Liver (tissue), 8 donors: ENCODE measurements at regions not wholly inside any gene's neighbourhood (a gene's known extent, or its start where the extent isn't known, plus 50 kb on each side); places are given as distances from the start of the nearest gene placed in this dataset.
"Not testable (repeated sequence)": the region's sequence is repeated elsewhere in the genome, so short reads cannot be mapped to it uniquely, and the experiment has no call there.

Source experiments
- DNase-seq: peaks from one replicate; pipeline ENCODE4 v3.0.0-alpha.2; 2017; ENCODE audit warnings: low spot score
- H3K27ac ChIP-seq, 2 donors: one replicate each; pipeline ENCODE4 v1.7.0; 2013; ENCODE audit warnings: inconsistent platforms in 2 of 2, low read length in 2 of 2, control low read depth in 1 of 2, low read depth in 1 of 2, mild to moderate bottlenecking in 1 of 2
- H3K27me3 ChIP-seq, 4 donors: one replicate each; pipeline versions ENCODE4 v1.6.1 to v1.7.0; 2013; ENCODE audit warnings: low read length in 3 of 4, inconsistent platforms in 1 of 4, mild to moderate bottlenecking in 1 of 4, moderate library complexity in 1 of 4; ENCODE audit not compliant: control insufficient read depth in 4 of 4, insufficient read depth in 4 of 4
- H3K36me3 ChIP-seq, 4 donors: one replicate each; pipeline versions ENCODE4 v1.6.1 to v1.7.0; 2013; ENCODE audit warnings: low read length in 3 of 4, mild to moderate bottlenecking in 3 of 4, low read depth in 1 of 4, moderate library complexity in 1 of 4; ENCODE audit not compliant: control insufficient read depth in 4 of 4, insufficient read depth in 3 of 4
- H3K4me1 ChIP-seq, 4 donors: one replicate each; pipeline versions ENCODE4 v1.6.1 to v1.7.0; 2013; ENCODE audit warnings: low read length in 3 of 4, mild to moderate bottlenecking in 3 of 4, moderate library complexity in 1 of 4; ENCODE audit not compliant: control insufficient read depth in 4 of 4, insufficient read depth in 4 of 4
- H3K4me3 ChIP-seq, 3 donors: one replicate each; pipeline versions ENCODE4 v1.6.1 to v1.7.0; 2013; ENCODE audit warnings: low read length in 3 of 3, control low read depth in 1 of 3, low read depth in 1 of 3, mild to moderate bottlenecking in 1 of 3
- H3K9ac ChIP-seq, 2 donors: one replicate each; pipeline ENCODE4 v1.7.0; 2013; ENCODE audit warnings: low read length in 2 of 2, mild to moderate bottlenecking in 2 of 2, moderate library complexity in 2 of 2, control low read depth in 1 of 2, low read depth in 1 of 2
- H3K9me3 ChIP-seq, 4 donors: one replicate each; pipeline versions ENCODE4 v1.6.1 to v1.7.0; 2013; ENCODE audit warnings: low read length in 3 of 4; ENCODE audit not compliant: control insufficient read depth in 4 of 4
- EGR1 ChIP-seq, 2 donors: IDR thresholded peaks; 2 replicates each; pipeline ENCODE4 v1.6.1; 2016 to 2018; ENCODE audit warnings: antibody characterized with exemption in 2 of 2, low read depth in 2 of 2
- FOXA1 ChIP-seq: IDR thresholded peaks from 2 replicates; pipeline ENCODE4 v1.6.1; 2016; ENCODE audit warnings: antibody characterized with exemption
- FOXA2 ChIP-seq: IDR thresholded peaks from 2 replicates; pipeline ENCODE4 v1.6.1; 2016; ENCODE audit warnings: antibody characterized with exemption
- GABPA ChIP-seq, 2 donors: IDR thresholded peaks in 1 of 2; conservative IDR thresholded peaks in 1 of 2; 2 replicates each; pipeline ENCODE4 v1.6.1; 2016; ENCODE audit warnings: antibody characterized with exemption in 2 of 2, mild to moderate bottlenecking in 1 of 2, moderate library complexity in 1 of 2
- HNF4A ChIP-seq, 2 donors: conservative IDR thresholded peaks; 2 replicates each; pipeline ENCODE4 v1.6.1; 2016; ENCODE audit warnings: antibody characterized with exemption in 2 of 2, mild to moderate bottlenecking in 2 of 2
- JUND ChIP-seq, 2 donors: IDR thresholded peaks; 2 replicates each; pipeline ENCODE4 v1.6.1; 2016; ENCODE audit warnings: antibody characterized with exemption in 2 of 2
- NR2F2 ChIP-seq: IDR thresholded peaks from 2 replicates; pipeline ENCODE4 v1.6.1; 2016; ENCODE audit warnings: antibody characterized with exemption
- RAD21 ChIP-seq, 2 donors: IDR thresholded peaks; 2 replicates each; pipeline ENCODE4 v1.6.1; 2016; ENCODE audit warnings: antibody characterized with exemption in 2 of 2, mild to moderate bottlenecking in 2 of 2
- RXRA ChIP-seq, 2 donors: IDR thresholded peaks; 2 replicates each; pipeline ENCODE4 v1.6.1; 2017 to 2018; ENCODE audit warnings: antibody characterized with exemption in 2 of 2, mild to moderate bottlenecking in 1 of 2
- SP1 ChIP-seq: IDR thresholded peaks from 2 replicates; pipeline ENCODE4 v1.6.1; 2018; ENCODE audit warnings: antibody characterized with exemption, mild to moderate bottlenecking
- TAF1 ChIP-seq: conservative IDR thresholded peaks from 2 replicates; pipeline ENCODE4 v1.6.1; 2016; ENCODE audit warnings: antibody characterized with exemption, mild to moderate bottlenecking
- YY1 ChIP-seq: IDR thresholded peaks from 2 replicates; pipeline ENCODE4 v1.6.1; 2016; ENCODE audit warnings: antibody characterized with exemption, mild to moderate bottlenecking
- WGBS: extraction: QIAGEN DNeasy Blood & Tissue Kit; methylation state at CpG from one replicate; pipeline ENCODE4 v1.1.7; 2013; 5-methylcytosine and 5-hydroxymethylcytosine counted together
- TF ChIP-seq, protein P1 (sequence below): IDR thresholded peaks from 2 replicates; pipeline ENCODE4 v1.6.1; 2016; ENCODE audit warnings: antibody characterized with exemption
- TF ChIP-seq, protein P2 (sequence below): fragments of 150-350 bp; IDR thresholded peaks from 2 replicates; pipeline ENCODE4 v1.5.1; 2017; ENCODE audit warnings: improper control_type of control experiment, low read depth, low read length; ENCODE audit not compliant: missing input control
- TF ChIP-seq, protein P3 (sequence below): IDR thresholded peaks from 2 replicates; pipeline ENCODE4 v1.6.1; 2016; ENCODE audit warnings: antibody characterized with exemption
- TF ChIP-seq, protein P4 (sequence below): IDR thresholded peaks from 2 replicates; pipeline ENCODE4 v1.6.1; 2016; ENCODE audit warnings: antibody characterized with exemption
- TF ChIP-seq, protein P5 (sequence below): IDR thresholded peaks from 2 replicates; pipeline ENCODE4 v1.6.1; 2016; ENCODE audit warnings: antibody characterized with exemption, mild to moderate bottlenecking
- donor health status: healthy.
- donor health status: healthy.
- donor health status: healthy.
- donor health status: healthy.
- donor health status: healthy.

DNA sequence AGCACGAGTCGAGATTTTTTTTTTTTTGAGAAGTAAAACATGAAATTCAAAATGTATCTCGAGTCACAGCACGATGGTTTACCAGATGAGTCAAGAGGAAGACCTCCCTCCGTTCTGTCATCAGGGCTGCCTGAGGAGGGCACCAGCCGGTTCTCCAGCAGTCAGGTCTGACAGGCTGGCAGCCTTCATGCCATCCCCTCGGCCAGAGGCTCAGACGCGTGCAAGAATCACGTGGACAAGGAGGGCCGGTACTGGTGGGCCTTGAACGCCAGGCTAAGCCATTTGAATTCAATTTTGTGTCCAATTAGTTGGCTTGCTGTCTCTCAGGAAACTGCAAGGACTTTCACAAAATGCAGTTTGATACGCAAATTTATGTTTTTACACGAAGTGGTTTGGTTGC is 1412.2 kb downstream of the BRD1 start (continued):
- TF ChIP-seq, protein P1, sequence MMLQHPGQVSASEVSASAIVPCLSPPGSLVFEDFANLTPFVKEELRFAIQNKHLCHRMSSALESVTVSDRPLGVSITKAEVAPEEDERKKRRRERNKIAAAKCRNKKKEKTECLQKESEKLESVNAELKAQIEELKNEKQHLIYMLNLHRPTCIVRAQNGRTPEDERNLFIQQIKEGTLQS, result no peak
- no peak for TF ChIP-seq FOXA1
- TF ChIP-seq GABPA (IDR thresholded peaks at IDR 0.05 in 1 of 2, conservative IDR thresholded peaks at IDR 0.05 in 1 of 2), result no peak
- no peak for TF ChIP-seq NR2F2
- TF ChIP-seq TAF1, result no peak

DNA sequence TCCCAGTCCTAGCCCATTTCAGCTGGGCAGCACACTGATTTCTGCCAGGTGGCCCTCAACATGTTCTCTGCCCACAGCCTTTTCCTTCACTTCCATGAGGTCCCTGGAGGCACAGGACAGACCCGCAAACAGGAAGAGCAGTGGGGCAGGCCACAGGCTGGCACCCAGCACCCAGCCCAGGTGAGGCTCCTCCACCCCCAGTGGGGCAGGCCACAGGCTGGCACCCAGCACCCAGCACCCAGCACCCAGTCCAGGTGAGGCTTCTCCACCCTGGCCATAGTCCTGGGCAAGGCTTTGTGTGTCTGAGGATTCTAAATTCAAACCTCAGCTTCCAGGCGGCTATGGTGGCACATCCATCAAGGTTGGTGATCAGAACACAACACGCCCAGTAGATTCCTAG is 1413.0 kb downstream of the BRD1 start:
- no peak for DNase-seq
- no peaks in the 10 kb centered on the region for H3K36me3 ChIP-seq
- H3K27ac ChIP-seq, result no peak overlapping the region
- no peak overlapping the region for H3K4me3 ChIP-seq
- no peaks in the 10 kb centered on the region for H3K9me3 ChIP-seq
- 87% methylated on average over 3 of the region's 3 CpGs for WGBS
- H3K27me3 ChIP-seq, result peaks cover 0 to 12% (median 2%) of the 10 kb centered on the region in 4 donors
- no peaks in the 10 kb centered on the region for H3K4me1 ChIP-seq
- no peak for TF ChIP-seq HNF4A (conservative IDR thresholded peaks at IDR 0.05)
- TF ChIP-seq, protein P2, sequence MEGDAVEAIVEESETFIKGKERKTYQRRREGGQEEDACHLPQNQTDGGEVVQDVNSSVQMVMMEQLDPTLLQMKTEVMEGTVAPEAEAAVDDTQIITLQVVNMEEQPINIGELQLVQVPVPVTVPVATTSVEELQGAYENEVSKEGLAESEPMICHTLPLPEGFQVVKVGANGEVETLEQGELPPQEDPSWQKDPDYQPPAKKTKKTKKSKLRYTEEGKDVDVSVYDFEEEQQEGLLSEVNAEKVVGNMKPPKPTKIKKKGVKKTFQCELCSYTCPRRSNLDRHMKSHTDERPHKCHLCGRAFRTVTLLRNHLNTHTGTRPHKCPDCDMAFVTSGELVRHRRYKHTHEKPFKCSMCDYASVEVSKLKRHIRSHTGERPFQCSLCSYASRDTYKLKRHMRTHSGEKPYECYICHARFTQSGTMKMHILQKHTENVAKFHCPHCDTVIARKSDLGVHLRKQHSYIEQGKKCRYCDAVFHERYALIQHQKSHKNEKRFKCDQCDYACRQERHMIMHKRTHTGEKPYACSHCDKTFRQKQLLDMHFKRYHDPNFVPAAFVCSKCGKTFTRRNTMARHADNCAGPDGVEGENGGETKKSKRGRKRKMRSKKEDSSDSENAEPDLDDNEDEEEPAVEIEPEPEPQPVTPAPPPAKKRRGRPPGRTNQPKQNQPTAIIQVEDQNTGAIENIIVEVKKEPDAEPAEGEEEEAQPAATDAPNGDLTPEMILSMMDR, result no peak
- TF ChIP-seq, protein P3, sequence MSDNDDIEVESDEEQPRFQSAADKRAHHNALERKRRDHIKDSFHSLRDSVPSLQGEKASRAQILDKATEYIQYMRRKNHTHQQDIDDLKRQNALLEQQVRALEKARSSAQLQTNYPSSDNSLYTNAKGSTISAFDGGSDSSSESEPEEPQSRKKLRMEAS, result no peak
- TF ChIP-seq EGR1 (IDR thresholded peaks at IDR 0.05; ENCODE audit: low read depth in 2 of 2), result no peak
- TF ChIP-seq RAD21 (IDR thresholded peaks at IDR 0.05), result no peak
- TF ChIP-seq NR2F2, result no peak
- TF ChIP-seq GABPA (IDR thresholded peaks at IDR 0.05 in 1 of 2, conservative IDR thresholded peaks at IDR 0.05 in 1 of 2), result no peak
- TF ChIP-seq YY1, result no peak
- TF ChIP-seq RXRA (IDR thresholded peaks at IDR 0.05), result no peak
- no peak for TF ChIP-seq JUND (IDR thresholded peaks at IDR 0.05)
- no peak for TF ChIP-seq TAF1
- TF ChIP-seq, protein P4, sequence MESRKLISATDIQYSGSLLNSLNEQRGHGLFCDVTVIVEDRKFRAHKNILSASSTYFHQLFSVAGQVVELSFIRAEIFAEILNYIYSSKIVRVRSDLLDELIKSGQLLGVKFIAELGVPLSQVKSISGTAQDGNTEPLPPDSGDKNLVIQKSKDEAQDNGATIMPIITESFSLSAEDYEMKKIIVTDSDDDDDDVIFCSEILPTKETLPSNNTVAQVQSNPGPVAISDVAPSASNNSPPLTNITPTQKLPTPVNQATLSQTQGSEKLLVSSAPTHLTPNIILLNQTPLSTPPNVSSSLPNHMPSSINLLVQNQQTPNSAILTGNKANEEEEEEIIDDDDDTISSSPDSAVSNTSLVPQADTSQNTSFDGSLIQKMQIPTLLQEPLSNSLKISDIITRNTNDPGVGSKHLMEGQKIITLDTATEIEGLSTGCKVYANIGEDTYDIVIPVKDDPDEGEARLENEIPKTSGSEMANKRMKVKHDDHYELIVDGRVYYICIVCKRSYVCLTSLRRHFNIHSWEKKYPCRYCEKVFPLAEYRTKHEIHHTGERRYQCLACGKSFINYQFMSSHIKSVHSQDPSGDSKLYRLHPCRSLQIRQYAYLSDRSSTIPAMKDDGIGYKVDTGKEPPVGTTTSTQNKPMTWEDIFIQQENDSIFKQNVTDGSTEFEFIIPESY, result no peak
- TF ChIP-seq SP1, result no peak
- TF ChIP-seq, protein P1, result no peak
- TF ChIP-seq FOXA2, result no peak
- TF ChIP-seq, protein P5, sequence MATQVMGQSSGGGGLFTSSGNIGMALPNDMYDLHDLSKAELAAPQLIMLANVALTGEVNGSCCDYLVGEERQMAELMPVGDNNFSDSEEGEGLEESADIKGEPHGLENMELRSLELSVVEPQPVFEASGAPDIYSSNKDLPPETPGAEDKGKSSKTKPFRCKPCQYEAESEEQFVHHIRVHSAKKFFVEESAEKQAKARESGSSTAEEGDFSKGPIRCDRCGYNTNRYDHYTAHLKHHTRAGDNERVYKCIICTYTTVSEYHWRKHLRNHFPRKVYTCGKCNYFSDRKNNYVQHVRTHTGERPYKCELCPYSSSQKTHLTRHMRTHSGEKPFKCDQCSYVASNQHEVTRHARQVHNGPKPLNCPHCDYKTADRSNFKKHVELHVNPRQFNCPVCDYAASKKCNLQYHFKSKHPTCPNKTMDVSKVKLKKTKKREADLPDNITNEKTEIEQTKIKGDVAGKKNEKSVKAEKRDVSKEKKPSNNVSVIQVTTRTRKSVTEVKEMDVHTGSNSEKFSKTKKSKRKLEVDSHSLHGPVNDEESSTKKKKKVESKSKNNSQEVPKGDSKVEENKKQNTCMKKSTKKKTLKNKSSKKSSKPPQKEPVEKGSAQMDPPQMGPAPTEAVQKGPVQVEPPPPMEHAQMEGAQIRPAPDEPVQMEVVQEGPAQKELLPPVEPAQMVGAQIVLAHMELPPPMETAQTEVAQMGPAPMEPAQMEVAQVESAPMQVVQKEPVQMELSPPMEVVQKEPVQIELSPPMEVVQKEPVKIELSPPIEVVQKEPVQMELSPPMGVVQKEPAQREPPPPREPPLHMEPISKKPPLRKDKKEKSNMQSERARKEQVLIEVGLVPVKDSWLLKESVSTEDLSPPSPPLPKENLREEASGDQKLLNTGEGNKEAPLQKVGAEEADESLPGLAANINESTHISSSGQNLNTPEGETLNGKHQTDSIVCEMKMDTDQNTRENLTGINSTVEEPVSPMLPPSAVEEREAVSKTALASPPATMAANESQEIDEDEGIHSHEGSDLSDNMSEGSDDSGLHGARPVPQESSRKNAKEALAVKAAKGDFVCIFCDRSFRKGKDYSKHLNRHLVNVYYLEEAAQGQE, result no peak
- H3K9ac ChIP-seq, result no peak overlapping the region

DNA sequence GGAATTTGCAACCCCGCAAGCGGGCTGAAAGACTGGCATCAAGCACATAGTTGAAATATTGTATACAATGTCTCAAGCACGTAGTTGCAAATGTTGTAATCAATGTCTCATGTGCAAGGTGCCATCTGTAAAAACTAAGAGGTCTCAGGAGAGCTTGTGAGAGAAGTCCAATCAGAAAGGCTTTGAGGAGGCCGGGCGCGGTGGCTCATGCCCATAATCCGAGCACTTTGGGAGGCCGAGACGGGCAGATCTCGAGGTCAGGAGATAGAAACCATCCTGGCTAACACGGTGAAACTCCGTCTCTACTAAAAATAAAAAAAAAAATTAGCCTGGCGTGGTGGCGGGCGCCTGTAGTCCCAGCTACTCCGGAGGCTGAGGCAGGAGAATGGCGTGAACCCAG is 1414.7 kb downstream of the BRD1 start:
- not testable (repeated sequence) for H3K36me3 ChIP-seq, H3K4me1 ChIP-seq, H3K4me3 ChIP-seq, DNase-seq, H3K27ac ChIP-seq, H3K9me3 ChIP-seq, H3K9ac ChIP-seq
- H3K27me3 ChIP-seq, result peaks cover 0 to 12% (median 4%) of the 10 kb centered on the region in 4 donors
- WGBS, result 88% methylated on average over 17 of the region's 17 CpGs
